ENCODE measurements at regions not wholly inside any gene's neighbourhood (a gene's known extent, or its start where the extent isn't known, plus 50 kb on each side); places are given as distances from the start of the nearest gene placed in this dataset.

DNA sequence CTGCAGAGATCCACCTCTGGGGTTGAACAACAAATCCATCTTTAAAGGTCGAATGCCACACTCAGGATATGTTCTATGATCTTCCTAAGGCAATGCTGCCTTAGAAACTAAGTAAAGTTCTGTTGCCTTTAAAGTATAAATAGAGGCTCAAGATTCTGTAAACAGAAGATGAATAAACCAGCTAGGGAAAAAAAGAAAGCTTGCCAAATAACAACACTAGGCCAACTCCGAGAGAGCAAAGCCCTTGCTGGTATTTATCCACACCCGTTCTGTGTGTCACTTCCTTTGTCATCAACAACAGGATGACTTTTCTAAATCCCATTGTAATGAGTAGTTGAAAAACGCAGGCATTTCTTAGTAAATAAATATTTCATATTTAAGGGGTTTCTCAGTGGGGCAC lies 330.0 kb upstream of the GLI3 start:
- TF ChIP-seq EP300 (IDR thresholded peaks at IDR 0.05; ENCODE audit: low read depth) (no peak), POLR2A (IDR thresholded peaks at IDR 0.05) (no peak)
- TF ChIP-seq, protein P1, sequence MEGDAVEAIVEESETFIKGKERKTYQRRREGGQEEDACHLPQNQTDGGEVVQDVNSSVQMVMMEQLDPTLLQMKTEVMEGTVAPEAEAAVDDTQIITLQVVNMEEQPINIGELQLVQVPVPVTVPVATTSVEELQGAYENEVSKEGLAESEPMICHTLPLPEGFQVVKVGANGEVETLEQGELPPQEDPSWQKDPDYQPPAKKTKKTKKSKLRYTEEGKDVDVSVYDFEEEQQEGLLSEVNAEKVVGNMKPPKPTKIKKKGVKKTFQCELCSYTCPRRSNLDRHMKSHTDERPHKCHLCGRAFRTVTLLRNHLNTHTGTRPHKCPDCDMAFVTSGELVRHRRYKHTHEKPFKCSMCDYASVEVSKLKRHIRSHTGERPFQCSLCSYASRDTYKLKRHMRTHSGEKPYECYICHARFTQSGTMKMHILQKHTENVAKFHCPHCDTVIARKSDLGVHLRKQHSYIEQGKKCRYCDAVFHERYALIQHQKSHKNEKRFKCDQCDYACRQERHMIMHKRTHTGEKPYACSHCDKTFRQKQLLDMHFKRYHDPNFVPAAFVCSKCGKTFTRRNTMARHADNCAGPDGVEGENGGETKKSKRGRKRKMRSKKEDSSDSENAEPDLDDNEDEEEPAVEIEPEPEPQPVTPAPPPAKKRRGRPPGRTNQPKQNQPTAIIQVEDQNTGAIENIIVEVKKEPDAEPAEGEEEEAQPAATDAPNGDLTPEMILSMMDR (IDR thresholded peaks at IDR 0.05) = no peak

Measured in transverse colon (tissue), 3 donors.